Muscle of back (tissue), 3 donors: ENCODE measurements at regions not wholly inside any gene's neighbourhood (a gene's known extent, or its start where the extent isn't known, plus 50 kb on each side); places are given as distances from the start of the nearest gene placed in this dataset.

Experiments used
- DNase-seq, 3 donors: peaks; one replicate each; pipeline versions ENCODE4 v3.0.0 to v3.0.0-alpha.2; 2013

DNA sequence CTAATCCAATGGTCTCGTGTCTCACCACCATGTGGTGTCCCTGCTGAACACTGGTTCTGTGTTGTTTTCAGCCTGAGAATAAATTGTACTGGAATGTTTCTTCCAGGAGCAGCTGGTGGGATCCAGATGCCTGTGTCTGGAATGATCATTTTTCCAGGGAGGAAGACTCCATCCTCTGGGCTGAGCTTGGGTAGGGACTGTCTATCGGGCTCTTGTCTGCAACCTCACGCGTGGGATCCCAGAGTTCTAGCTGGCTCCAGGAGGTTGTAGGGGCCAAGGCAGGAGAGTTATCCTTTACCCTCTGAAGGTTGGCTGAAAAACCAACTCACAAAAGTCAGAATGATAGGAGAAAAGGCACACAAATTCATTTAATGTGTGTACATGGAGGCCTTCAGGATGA, 144.1 kb upstream of the B3GAT1 start:
- no peak for DNase-seq

DNA sequence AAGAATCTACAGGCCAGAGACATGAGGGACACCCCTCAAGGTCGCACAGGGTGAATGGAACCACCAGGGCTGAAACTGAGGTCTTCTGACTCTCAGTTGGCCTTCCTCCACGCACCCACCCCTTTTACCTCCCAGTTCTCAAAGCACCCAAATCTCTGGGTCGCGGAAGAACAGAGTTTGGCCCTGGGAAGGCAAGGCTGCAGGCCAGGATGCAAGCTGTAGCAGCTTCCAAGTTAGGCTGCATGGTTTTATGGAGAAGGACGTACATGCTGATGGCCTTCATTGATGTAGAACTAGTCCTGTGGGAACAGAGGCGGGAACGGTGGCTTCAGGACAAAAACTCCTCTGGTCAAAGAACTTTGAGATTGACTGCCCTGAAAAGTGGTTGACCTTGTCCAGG, 143.5 kb upstream of the B3GAT1 start:
- DNase-seq = no peak

DNA sequence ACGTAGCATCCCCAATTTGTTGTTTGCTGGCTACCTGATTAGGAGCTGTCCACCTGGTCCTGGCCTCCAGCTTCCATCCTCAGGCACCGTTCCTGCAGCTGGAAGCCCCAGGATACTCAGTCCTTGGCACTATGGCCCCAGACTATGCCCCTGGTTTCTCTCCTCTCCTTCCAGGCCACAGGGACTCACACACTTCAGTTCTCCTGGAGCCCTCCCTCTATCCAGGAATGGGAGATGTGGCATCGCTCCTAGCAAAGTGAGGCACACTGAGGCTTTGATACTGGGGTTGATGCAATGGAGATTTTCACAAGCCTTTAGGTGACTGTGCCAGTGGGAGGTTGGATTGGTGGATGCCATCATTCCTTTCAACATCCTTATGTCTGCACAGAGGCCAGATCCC, 142.8 kb upstream of the B3GAT1 start:
- no peak for DNase-seq

DNA sequence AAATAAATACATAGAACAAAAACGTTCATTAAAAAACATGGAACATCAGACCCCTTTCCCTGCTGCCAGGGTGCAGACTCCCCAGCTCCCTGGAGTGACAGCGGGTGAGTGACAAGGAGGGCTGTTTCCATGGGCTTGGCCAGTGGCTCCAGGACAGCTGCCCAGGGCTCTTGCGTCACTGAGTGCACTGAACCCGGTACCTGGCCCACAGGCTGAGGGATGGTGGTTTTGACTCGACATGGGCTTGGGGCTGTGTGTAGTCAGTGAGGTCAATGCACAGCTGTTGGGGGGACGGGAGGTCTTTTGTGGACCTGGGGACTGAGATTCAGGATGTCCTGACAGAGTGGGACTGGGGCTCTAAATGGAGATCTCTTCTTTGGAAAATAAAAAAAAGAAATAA, 142.1 kb upstream of the B3GAT1 start:
- no peak for DNase-seq

DNA sequence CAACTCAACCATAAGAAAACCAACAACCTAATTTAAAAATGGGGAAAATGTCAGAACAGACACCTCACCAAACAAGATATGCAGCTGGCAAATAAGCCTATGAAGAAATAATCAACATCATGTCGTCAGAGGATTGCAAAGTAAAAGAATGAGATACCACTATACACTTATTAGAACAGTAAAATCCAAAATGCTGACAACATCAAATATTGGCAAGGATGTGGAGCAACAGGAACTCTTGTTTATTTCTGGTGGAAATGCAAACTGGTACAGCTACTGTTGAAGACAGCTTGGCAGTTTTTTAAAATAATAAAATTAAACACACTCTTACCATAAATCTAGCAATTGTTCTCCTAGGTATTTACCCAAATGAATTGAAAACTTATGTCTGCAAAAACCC, 140.7 kb upstream of the B3GAT1 start:
- DNase-seq = no peak

DNA sequence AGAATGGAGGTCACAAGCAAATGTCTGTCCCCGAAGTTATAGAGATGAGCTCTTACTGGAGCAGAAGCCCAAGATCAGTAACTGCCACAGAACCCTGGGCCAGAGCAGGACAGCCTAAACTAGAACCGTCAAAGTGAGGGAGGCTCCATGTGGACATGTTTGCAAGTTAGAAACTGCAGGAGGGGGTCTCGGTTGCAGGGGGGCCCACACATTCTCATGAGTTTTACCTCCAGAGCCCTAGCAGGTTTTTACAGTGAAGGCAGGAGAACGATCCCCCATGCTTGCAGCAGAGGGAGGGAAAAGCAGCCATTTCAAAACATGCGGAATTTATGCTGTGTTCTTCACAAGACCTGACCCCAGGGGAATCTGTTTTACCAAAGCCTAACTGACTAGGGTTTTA, 133.5 kb upstream of the B3GAT1 start:
- DNase-seq = no peak

DNA sequence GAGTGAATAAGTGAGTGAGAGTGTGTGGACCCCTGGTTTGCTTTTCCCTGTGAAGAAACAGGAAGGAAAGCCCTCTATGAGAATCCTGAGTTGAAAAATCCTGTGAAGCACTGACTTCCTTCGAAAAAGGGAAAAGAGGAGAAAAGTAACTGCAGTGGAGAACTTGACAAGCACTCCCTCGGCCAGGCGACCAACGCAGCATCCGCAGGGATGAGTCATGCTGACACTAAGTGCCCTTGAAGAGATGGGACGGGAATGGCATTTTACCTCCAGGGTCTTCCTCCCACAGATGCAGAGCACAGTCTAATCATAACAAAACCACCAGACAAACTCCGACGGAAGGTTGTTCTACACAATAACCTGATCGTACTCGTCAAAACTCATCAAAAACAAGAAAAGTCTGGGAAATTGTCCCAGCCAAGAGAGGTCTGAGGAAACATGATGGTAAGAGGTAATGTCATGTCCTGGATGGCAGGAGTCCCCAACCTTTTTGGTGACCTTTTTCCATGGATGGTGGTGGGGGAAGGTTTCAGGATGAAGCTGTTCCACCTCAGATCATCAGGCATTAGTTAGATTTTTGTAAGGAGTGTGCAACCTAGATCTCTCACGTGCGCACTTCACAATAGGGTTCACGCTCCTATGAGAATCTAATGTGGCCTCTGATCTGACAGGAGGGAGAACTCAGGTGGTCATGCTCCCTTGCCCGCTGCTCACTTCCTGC, 132.2 kb upstream of the B3GAT1 start:
- no peak for DNase-seq

DNA sequence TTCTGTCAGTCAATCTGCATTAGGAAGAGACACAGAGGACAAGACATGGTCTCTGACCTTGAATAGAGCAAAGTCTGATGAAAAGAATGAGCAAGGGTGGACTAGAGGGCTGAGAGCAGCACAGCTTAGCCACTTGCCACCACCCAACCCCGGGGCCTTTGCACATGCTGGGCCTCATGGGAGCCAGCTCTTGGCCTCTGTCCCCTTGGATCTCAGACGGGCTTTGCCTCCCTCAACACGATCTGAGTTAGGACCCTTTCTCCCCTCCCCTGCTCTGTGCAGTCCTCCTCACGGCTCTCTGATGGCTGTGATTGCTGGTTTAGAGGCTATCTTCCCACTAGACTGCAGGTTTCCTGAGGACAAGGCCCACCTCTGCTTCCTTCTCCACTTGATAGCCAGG, 131.6 kb upstream of the B3GAT1 start:
- DNase-seq = no peak

DNA sequence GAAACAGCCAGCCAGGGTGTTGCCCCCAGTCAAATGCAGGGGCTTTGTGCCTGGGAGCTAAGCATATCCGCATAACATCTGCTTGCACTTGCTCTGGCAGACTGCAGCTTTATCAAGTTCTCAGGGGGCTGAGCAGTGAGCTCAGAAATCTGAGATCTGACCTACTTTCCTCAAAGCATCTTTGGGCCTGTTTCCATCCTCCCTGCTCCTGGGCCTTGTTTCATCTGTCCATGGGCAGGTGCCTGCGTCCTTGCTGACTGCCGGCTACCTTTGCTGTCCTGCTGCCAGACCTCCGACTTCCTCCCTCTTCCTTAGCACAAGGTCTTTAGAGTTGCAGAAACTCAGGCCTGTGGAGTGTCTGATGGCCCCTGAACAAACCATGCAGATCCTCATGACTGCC, 131.2 kb upstream of the B3GAT1 start:
- peak; percentile 12 to 74 (median 18) for DNase-seq

DNA sequence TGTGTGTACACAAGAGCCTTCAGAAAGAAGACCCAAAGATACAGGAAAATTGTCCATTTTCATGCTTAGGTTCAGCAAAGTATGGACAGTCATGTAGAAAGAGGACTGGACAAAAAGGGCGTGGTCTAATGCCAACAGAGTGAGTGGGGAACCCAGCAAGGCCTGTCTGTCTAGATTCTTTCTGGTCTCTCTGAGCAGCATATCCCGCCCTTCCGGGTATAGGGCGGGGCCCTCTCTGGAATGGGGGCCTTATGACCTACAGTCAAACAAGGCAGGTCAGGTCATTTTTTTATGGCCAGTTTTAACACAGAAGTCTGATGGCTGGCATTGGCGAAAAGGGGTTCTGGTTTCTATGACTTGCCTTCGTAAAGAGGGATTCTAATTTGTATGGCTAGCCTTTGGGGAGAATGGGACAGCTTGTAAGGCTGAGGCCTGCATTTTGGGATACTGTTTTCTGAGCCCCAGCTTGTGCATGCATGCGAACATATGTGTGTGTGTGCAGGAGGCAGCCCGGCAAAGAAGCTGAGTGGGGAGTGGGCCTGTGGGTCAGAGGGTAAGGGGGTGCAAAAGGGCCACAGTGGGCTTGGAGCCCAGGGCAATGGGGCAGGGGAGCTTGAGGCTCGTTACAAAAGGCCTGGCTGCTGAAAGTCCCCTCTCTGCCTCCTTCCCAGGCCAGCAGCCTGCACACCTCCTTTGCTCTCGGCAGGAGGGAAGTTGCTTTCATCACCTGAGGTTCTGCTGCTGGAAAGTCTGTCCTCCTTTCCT, 130.5 kb upstream of the B3GAT1 start:
- no peak for DNase-seq

DNA sequence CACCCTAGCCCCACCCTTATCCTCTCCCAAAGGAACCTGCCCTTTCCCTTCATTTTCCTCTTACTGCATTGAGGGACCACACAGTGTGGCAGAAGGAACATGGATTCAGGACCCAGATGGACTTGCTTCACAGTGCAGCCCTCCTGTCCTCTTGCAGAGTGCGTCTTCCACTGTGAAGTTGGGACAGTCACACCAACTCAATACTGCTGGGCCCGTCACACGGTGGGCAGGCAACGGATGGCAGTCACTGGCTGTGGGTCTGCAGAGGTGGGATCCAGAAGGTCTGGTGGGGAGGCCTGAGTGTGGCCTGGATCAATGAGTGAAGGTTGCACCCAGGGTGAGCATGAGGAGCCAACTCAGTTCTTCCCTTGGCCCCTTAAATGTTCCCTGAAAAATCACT, 129.9 kb upstream of the B3GAT1 start:
- DNase-seq = no peak

DNA sequence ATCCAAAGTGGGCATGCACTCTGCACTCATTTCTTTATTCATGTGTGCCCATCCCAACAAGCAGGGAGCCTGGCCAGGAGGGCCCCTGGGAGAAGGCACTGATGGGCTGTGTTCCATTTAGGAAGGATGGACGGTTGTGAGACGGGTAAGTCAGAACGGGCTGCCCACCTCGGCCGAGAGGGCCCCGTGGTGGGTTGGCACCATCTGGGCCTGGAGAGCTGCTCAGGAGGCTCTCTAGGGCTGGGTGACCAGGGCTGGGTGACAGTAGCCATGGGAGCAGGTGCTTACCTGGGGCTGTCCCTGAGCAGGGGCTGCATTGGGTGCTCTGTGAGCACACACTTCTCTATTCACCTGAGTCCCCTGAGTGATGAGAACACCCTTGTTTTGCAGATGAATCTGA, 129.3 kb upstream of the B3GAT1 start:
- no peak for DNase-seq

DNA sequence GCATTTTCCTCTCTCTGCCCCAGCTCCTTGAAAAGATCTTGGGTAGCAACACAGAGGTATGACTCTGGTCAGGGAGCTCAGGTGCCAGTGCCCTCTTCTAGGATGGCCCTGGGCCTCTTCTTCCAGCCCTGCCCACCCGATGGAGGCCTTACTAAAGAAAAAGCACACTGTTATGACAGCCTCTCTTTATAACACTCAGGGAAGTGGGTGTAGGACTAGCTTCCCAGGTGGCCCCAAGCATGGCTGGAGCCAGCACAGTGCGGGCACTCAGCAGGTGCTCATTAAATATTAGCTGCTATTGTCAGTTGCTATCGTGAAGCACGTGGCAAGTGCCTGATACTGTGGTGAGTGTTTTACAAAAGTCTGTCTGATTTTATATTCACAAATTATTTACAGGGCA, 127.2 kb upstream of the B3GAT1 start:
- DNase-seq = no peak

DNA sequence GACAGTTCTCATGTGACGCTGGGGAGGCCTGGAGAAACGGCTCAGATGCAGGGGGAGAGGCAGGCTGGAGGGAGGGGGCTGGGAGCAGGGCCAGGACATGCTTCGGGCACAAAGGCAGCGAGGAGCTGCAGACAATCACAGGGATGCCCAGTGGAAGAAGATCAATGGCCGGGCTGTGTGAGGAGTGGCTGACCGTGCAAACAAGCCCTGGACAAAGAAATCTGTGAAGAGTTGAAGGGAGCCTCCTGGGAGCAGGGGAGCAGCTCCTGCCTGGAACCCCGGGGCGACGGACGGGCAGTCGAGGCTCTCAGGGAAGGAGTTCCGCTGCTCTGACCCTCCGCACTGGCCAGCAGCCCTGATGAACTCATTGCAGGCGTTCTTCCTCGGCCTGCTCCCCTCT, 126.7 kb upstream of the B3GAT1 start:
- DNase-seq = no peak

DNA sequence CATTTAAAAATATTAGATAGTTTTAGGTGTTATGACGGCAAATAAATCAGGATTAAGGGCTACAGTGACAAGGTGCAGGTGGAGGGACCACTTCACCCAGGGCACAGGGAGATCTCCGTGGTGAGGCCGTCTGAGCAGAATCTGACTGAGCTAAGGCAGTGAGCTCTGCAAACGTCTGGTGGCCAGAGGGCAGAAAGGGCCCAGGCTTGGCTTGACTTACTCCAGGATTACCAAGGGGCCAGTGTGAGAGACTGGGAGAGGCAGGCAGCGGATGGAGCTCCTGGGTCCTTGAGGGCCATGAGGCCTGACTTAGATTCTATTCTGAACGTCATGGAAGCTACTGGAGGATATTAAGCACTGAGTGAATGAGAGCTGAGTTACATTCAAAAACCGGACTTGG, 125.9 kb upstream of the B3GAT1 start:
- no peak for DNase-seq

DNA sequence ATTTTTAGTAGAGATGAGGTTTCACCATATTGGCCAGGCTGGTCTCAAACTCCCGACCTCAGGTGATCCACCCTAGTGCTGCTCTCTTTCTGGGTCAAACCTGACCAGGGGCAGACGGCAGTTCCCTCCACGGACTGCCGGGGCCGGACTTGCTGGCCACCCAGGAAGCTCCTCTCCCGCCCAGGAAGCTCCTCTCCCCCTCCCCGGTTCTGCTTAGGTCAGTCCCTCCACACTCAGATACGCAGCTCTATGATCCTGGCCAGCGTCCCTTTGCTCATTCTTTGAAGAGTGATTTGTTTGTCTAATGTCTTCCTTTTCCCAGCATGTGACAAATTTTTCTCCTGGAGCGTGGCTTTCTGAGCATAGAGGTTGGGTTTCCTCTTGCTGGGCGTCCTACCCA, 125.3 kb upstream of the B3GAT1 start:
- no peak for DNase-seq

DNA sequence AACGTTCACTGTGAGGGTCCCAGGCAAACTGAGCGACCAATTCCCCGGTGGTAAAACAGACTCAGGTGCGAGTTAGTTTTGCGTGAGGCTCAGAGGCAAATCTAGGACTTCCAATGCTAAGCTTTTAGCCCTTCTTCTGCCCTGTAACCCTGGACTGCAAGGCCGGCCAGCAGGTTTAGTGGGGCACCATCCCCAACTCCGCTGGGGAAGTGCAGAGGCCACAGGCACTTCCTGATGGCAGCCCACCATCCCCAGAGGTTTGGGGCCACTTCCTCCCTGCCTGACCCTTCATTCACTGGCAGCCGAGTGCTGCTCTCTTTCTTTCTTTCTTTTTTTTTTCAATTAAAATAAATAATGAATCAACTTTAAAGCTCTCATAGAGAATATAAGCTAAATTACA, 124.6 kb upstream of the B3GAT1 start:
- DNase-seq = no peak

DNA sequence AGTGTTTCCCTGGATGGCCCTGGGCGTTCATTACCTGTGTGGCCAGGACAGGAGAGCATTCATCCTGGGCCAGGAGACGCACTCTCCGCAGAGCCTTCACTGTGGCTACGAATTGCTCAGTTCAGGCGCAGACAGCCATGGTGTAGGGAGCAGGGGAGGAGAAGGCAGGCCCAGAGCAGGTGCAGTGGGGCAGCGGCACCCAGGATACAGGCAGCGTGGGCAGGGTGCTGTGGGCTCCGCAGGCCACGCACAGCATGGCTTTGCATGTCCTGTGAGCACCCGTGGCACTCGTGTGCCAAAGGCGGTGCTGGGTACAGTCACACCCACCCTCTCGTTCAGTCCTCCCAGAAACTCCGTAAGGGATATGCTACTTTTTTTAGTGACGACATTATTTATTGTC, 124.2 kb upstream of the B3GAT1 start:
- DNase-seq = no peak

DNA sequence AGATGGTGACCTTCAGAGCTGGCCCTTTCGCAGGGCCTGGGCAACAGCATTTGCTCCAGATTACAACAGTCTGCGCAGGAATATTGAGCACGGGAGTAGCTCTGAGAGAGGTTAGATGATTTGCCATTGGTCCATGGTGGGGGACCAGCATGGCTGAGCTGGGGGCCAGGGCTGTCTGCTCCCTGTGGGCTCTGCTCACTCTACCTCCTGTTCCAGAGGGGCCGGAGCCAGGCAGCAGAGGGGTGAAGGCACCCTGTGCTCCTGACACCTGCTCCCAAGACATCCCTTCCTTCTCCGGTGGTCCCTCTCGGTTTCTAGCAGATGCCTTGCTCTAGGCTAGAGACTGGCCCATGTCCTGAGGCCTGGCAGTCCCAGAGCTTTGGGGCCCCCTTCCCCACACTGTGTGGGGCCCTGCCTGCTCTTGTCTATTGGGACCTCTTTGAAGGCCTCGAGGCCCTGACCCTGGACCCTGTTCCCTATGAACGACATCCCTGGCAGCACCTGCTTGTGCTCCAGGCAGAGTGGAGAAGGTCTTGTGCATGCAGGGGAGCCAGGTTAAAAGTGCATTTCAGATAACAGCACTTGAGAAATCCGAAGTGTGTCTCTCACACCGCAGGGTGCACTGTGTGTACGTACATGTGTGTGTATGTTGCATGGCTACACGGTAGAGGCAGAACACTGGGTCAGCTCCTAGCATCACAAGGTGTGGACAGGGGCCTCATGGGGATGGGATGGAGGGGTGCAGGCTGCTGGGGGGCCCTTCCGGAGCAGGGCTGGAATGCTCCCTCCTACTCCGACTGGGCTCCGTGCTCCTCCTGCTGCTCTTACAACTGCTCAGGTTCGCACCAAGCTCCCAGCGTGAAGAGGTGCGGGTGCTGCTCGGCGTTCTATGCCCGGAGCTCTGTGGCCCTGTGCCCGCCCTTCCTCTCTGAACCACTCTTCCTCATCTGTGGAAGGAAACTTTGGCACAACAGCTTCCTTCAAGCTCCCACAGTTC, 123.3 kb upstream of the B3GAT1 start:
- no peak for DNase-seq

DNA sequence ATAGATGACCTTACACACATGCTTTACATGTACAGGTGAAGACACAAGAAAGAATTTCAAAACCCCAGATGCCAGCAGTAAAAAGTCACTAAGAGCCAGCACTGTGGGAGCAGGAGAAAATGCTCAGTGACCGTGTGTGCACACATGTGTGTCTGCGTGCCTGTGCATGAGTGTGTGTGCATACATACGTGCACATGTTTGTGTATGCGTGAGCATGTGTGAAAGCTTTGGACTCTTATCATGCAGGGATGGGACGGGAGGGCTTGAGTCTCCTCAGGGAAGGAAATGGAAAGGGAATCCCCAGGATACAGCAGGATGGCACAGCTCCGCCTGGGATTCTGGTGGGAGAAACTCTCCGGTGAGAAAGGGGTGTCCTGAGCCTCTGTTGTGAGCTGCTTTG, 121.5 kb upstream of the B3GAT1 start:
- no peak for DNase-seq

DNA sequence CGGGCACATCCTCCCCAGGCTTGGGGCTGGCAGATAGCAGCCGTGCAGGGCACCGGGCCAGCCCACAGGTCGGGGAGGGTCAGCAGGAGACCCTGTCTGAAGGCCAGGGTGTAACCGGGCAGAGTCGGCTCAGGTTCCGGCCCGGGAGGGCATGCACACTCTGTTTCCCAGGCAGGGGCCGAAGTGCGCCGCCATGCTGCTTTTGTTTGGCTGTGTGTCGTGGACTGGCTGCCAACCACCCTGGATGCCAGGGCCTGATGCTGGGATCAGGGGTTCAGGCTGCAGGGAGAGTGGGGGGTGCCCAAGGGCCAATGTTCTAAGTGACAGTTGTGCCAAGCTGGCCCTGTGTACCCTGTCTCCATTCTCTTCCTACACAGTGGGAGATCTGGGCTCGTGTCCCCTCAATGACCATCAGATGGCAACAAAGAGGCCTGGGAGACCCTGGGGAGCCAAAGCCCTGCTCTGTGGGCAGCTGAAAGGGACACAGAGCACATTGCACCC, 120.9 kb upstream of the B3GAT1 start:
- DNase-seq = no peak
